ENCODE measurements at regions not wholly inside any gene's neighbourhood (a gene's known extent, or its start where the extent isn't known, plus 50 kb on each side); places are given as distances from the start of the nearest gene placed in this dataset.

DNA sequence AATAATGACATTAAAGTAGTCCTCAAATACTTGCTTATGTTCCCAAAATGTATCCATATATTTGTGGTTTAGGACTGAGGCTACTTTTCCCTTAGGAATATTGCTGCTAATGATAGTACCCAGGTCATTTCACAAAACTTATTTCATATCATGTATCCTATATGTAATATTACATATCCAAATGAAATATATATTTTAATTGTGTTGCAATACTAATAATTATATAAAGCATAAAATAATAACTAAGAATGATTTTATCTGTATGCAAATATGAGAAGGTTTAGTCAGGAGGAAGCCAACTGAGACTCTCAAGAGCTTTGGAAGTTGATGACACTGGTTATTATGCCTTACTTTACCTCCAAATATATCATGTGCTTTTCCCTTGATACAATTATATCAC lies 231.5 kb upstream of the KLF14 start:
- TF ChIP-seq EZH2 (IDR thresholded peaks at IDR 0.05) (no peak), POLR2A (IDR thresholded peaks at IDR 0.05; ENCODE audit: borderline replicate concordance, extremely low read depth, insufficient read depth, insufficient read length) (no peak), EGR1 (IDR thresholded peaks at IDR 0.05; ENCODE audit: low read depth) (no peak), CEBPB (IDR thresholded peaks at IDR 0.05; ENCODE audit: low read depth) (no peak), YY1 (IDR thresholded peaks at IDR 0.05; ENCODE audit: extremely low read depth, insufficient replicate concordance, low read depth, low read length) (no peak)
- TF ChIP-seq, protein P1, sequence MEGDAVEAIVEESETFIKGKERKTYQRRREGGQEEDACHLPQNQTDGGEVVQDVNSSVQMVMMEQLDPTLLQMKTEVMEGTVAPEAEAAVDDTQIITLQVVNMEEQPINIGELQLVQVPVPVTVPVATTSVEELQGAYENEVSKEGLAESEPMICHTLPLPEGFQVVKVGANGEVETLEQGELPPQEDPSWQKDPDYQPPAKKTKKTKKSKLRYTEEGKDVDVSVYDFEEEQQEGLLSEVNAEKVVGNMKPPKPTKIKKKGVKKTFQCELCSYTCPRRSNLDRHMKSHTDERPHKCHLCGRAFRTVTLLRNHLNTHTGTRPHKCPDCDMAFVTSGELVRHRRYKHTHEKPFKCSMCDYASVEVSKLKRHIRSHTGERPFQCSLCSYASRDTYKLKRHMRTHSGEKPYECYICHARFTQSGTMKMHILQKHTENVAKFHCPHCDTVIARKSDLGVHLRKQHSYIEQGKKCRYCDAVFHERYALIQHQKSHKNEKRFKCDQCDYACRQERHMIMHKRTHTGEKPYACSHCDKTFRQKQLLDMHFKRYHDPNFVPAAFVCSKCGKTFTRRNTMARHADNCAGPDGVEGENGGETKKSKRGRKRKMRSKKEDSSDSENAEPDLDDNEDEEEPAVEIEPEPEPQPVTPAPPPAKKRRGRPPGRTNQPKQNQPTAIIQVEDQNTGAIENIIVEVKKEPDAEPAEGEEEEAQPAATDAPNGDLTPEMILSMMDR (IDR thresholded peaks at IDR 0.05 in 2 of 3, conservative IDR thresholded peaks at IDR 0.05 in 1 of 3; ENCODE audit: borderline replicate concordance in 1 of 3, insufficient read depth in 1 of 3, low read depth in 2 of 3, low read length in 2 of 3), result no peak
- TF ChIP-seq, protein P2, sequence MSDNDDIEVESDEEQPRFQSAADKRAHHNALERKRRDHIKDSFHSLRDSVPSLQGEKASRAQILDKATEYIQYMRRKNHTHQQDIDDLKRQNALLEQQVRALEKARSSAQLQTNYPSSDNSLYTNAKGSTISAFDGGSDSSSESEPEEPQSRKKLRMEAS (IDR thresholded peaks at IDR 0.05), result no peak
